H9 (cell line): ENCODE measurements at regions not wholly inside any gene's neighbourhood (a gene's known extent, or its start where the extent isn't known, plus 50 kb on each side); places are given as distances from the start of the nearest gene placed in this dataset.

ENCODE experiments used
- DNase-seq: peaks from one replicate; pipeline ENCODE4 v3.0.0-alpha.2; 2017
- H2AFZ ChIP-seq: one replicate; pipeline ENCODE4 v1.6.1; 2013; ENCODE audit warnings: mild to moderate bottlenecking, low read length, control low read depth, moderate library complexity
- H2AK5ac ChIP-seq: 2 replicates; pipeline ENCODE4 v1.6.1; 2013; ENCODE audit warnings: low read length, control low read depth, mixed read lengths; ENCODE audit not compliant: insufficient read length
- H2BK120ac ChIP-seq: one replicate; pipeline ENCODE4 v1.6.1; 2013; ENCODE audit warnings: low read depth, mild to moderate bottlenecking, low read length, control low read depth, inconsistent platforms; ENCODE audit not compliant: poor library complexity, severe bottlenecking
- H2BK12ac ChIP-seq: 2 replicates; pipeline ENCODE4 v1.6.1; 2013; ENCODE audit warnings: low read length, control low read depth, mixed read lengths, low read depth; ENCODE audit not compliant: insufficient read length
- H2BK15ac ChIP-seq: 2 replicates; pipeline ENCODE4 v1.6.1; 2013; ENCODE audit warnings: low read depth, low read length, control low read depth
- H2BK20ac ChIP-seq: one replicate; pipeline ENCODE4 v1.6.1; 2013; ENCODE audit warnings: low read depth, mild to moderate bottlenecking, low read length, control low read depth, inconsistent platforms; ENCODE audit not compliant: poor library complexity, severe bottlenecking
- H2BK5ac ChIP-seq: 2 replicates; pipeline ENCODE4 v1.6.1; 2013; ENCODE audit warnings: low read length, control low read depth, mixed read lengths; ENCODE audit not compliant: insufficient read length
- H3K14ac ChIP-seq: 2 replicates; pipeline ENCODE4 v1.6.1; 2013; ENCODE audit warnings: low read length, control low read depth; ENCODE audit not compliant: insufficient read depth
- H3K18ac ChIP-seq: 2 replicates; pipeline ENCODE4 v1.6.1; 2013; ENCODE audit warnings: low read depth, mild to moderate bottlenecking, mixed read lengths, low read length, control low read depth; ENCODE audit not compliant: insufficient read length
- H3K23ac ChIP-seq: 2 replicates; pipeline ENCODE4 v1.6.1; 2013; ENCODE audit warnings: low read length, control low read depth, mixed read lengths, low read depth; ENCODE audit not compliant: insufficient read length
- H3K23me2 ChIP-seq: 2 replicates; pipeline ENCODE4 v1.6.1; 2013; ENCODE audit warnings: low read depth, mild to moderate bottlenecking, mixed read lengths, low read length, control low read depth; ENCODE audit not compliant: insufficient read length, poor library complexity, severe bottlenecking
- H3K27ac ChIP-seq: 2 replicates; pipeline ENCODE4 v1.5.1; 2013; ENCODE audit warnings: low read length, control low read depth, mixed read lengths, low read depth; ENCODE audit not compliant: insufficient read length
- H3K27me3 ChIP-seq: 2 replicates; pipeline ENCODE4 v1.6.1; 2013; ENCODE audit warnings: low read length, control low read depth, inconsistent platforms; ENCODE audit not compliant: insufficient read depth
- H3K4ac ChIP-seq: 2 replicates; pipeline ENCODE4 v1.6.1; 2013; ENCODE audit warnings: low read depth, mild to moderate bottlenecking, control low read depth, inconsistent platforms, low read length, moderate library complexity
- H3K4me1 ChIP-seq: 2 replicates; pipeline ENCODE4 v1.6.1; 2013; ENCODE audit warnings: low read length, control low read depth, inconsistent platforms; ENCODE audit not compliant: insufficient read depth
- H3K4me2 ChIP-seq: 2 replicates; pipeline ENCODE4 v1.6.1; 2013; ENCODE audit warnings: low read length, control low read depth, mixed read lengths; ENCODE audit not compliant: insufficient read length, insufficient read depth
- H3K56ac ChIP-seq: 2 replicates; pipeline ENCODE4 v1.6.1; 2013; ENCODE audit warnings: low read depth, mild to moderate bottlenecking, mixed read lengths, low read length, control low read depth; ENCODE audit not compliant: insufficient read length
- H3K79me1 ChIP-seq: 2 replicates; pipeline ENCODE4 v1.6.1; 2013; ENCODE audit warnings: low read depth, mild to moderate bottlenecking, moderate library complexity, low read length, control low read depth, inconsistent platforms; ENCODE audit not compliant: insufficient read depth, poor library complexity, severe bottlenecking
- H3K79me2 ChIP-seq: 2 replicates; pipeline ENCODE4 v1.6.1; 2013; ENCODE audit warnings: low read length, control low read depth, inconsistent platforms; ENCODE audit not compliant: insufficient read depth
- H3K9ac ChIP-seq: 2 replicates; pipeline ENCODE4 v1.6.1; 2013; ENCODE audit warnings: low read length, control low read depth, mixed read lengths; ENCODE audit not compliant: insufficient read length; ENCODE audit errors: extremely low read depth
- H3K9me3 ChIP-seq: one replicate; pipeline ENCODE4 v1.6.1; 2013; ENCODE audit warnings: low read depth, low read length, inconsistent platforms; ENCODE audit not compliant: control insufficient read depth
- H3T11ph ChIP-seq: one replicate; pipeline ENCODE4 v1.6.1; 2013; ENCODE audit warnings: mild to moderate bottlenecking, low read length, control low read depth, inconsistent platforms
- H4K20me1 ChIP-seq: one replicate; pipeline ENCODE4 v1.6.1; 2013; ENCODE audit not compliant: control insufficient read depth, insufficient read length, insufficient read depth
- H4K5ac ChIP-seq: 2 replicates; pipeline ENCODE4 v1.6.1; 2013; ENCODE audit warnings: low read depth, mild to moderate bottlenecking, mixed read lengths, low read length, control low read depth; ENCODE audit not compliant: insufficient read length
- H4K8ac ChIP-seq: replicated peaks from 2 replicates; pipeline ENCODE4 v1.6.1; 2013; ENCODE audit warnings: low read length, control low read depth, mixed read lengths, low read depth; ENCODE audit not compliant: insufficient read length
- H4K91ac ChIP-seq: 2 replicates; pipeline ENCODE4 v1.6.1; 2013; ENCODE audit warnings: low read depth, mild to moderate bottlenecking, moderate library complexity, mixed read lengths, low read length, control low read depth; ENCODE audit not compliant: insufficient read length
- H3K27ac Mint-ChIP-seq, 3 experiments: 2 replicates in 2 of 3; 3 replicates in 1 of 3; pipeline ENCODE4 v1.8.0; 2020 to 2021; ENCODE audit warnings: mixed read lengths in 3 of 3, mild to moderate bottlenecking in 1 of 3, moderate library complexity in 1 of 3
- H3K27me3 Mint-ChIP-seq: 2 replicates; pipeline ENCODE4 v1.8.0; 2021; ENCODE audit warnings: low read depth, mild to moderate bottlenecking, moderate library complexity, mixed read lengths
- H3K36me3 Mint-ChIP-seq, 3 experiments: 2 replicates in 2 of 3; 3 replicates in 1 of 3; pipeline ENCODE4 v1.8.0; 2020 to 2021; ENCODE audit warnings: low read depth in 3 of 3, mixed read lengths in 3 of 3; ENCODE audit not compliant: insufficient read depth in 1 of 3
- H3K4me1 Mint-ChIP-seq, 2 experiments: 2 replicates each; pipeline ENCODE4 v1.8.0; 2020; ENCODE audit warnings: mixed read lengths in 2 of 2
- H3K4me3 Mint-ChIP-seq, 2 experiments: 2 replicates in 1 of 2; 3 replicates in 1 of 2; pipeline ENCODE4 v1.8.0; 2020 to 2021; ENCODE audit warnings: mild to moderate bottlenecking in 2 of 2, mixed read lengths in 2 of 2, moderate library complexity in 1 of 2
- H3K9me3 Mint-ChIP-seq, 2 experiments: 2 replicates in 1 of 2; 3 replicates in 1 of 2; pipeline ENCODE4 v1.8.0; 2020; ENCODE audit warnings: mild to moderate bottlenecking in 2 of 2, mixed read lengths in 2 of 2, moderate library complexity in 1 of 2
- CTCF ChIP-seq: fragments of 200-600 bp; sonication (generic); conservative IDR thresholded peaks from 3 replicates; pipeline ENCODE4 v1.8.0; 2021; ENCODE audit warnings: antibody characterized with exemption, mild to moderate bottlenecking
- WGBS: extraction: QIAGEN DNeasy Blood & Tissue Kit; methylation state at CpG from one replicate; pipeline ENCODE4 v1.1.7; 2013; ENCODE audit warnings: missing lambda C conversion rate, low lambda C conversion rate, mixed read lengths; ENCODE audit not compliant: insufficient read length; ENCODE audit errors: extremely low coverage; 5-methylcytosine and 5-hydroxymethylcytosine counted together

GRCh38 chr18:75854174-75854573 is 426.7 kb upstream of the SMIM21 start:
- Histone ChIP-seq H3K79me2 (no peaks in the 10 kb centered on the region), H4K8ac (no peak overlapping the region), H3K9me3 (no peaks in the 10 kb centered on the region), H3K4me2 (no peak overlapping the region), H2AK5ac (no peak overlapping the region), H2BK5ac (no peak overlapping the region), H3K23ac (no peak overlapping the region), H3K56ac (no peak overlapping the region), H3K79me1 (no peaks in the 10 kb centered on the region), H2BK12ac (no peak overlapping the region), H4K20me1 (no peaks in the 10 kb centered on the region), H3K23me2 (no peaks in the 10 kb centered on the region), H3K9ac (no peak overlapping the region), H2BK120ac (no peak overlapping the region), H4K91ac (no peak overlapping the region), H3K4me1 (no peaks in the 10 kb centered on the region), H3K4ac (no peak overlapping the region), H3K18ac (no peak overlapping the region), H3K27ac (no peak overlapping the region), H4K5ac (no peak overlapping the region), H3T11ph (no peak overlapping the region), H2AFZ (no peak overlapping the region), H3K14ac (no peak overlapping the region), H2BK15ac (no peak overlapping the region), H3K27me3 (no peaks in the 10 kb centered on the region), H2BK20ac (no peak overlapping the region)
- H3K4me3 Mint-ChIP-seq: no peak overlapping the region
- no peak overlapping the region for H3K27ac Mint-ChIP-seq
- H3K27me3 Mint-ChIP-seq: no peaks in the 10 kb centered on the region
- no peaks in the 10 kb centered on the region for H3K4me1 Mint-ChIP-seq
- no peaks in the 10 kb centered on the region for H3K9me3 Mint-ChIP-seq
- DNase-seq: peak; percentile 55
- TF ChIP-seq CTCF: peak; percentile 82
- WGBS: no CpG with 5 or more reads among the region's 4 CpGs
- H3K36me3 Mint-ChIP-seq: peaks cover 0 to 3% (median 0%) of the 10 kb centered on the region in 3 experiments; a peak in 1 of 7 replicates
